MM.1S (cell line): ENCODE measurements at regions not wholly inside any gene's neighbourhood (a gene's known extent, or its start where the extent isn't known, plus 50 kb on each side); places are given as distances from the start of the nearest gene placed in this dataset.

Experiments used
- DNase-seq: peaks from one replicate; pipeline ENCODE4 v3.0.0-alpha.2; 2015
- H2AFZ ChIP-seq: fragments of 300-600 bp; sonication (generic); 2 replicates; pipeline ENCODE4 v1.6.0; 2016; ENCODE audit warnings: antibody characterized with exemption, low read length
- H3F3A ChIP-seq: fragments of 300-600 bp; sonication (generic); 2 replicates; pipeline ENCODE4 v1.6.1; 2016; ENCODE audit warnings: mild to moderate bottlenecking, antibody characterized with exemption, low read length, moderate library complexity, mixed read lengths; ENCODE audit not compliant: insufficient read depth
- H3K27ac ChIP-seq: fragments of 300-600 bp; sonication (generic); 2 replicates; pipeline ENCODE4 v1.5.1; 2016; ENCODE audit warnings: mild to moderate bottlenecking, low read length
- H3K27me3 ChIP-seq: fragments of 300-600 bp; sonication (generic); replicated peaks from 2 replicates; pipeline ENCODE4 v1.6.0; 2016; ENCODE audit warnings: low read length; ENCODE audit not compliant: insufficient read depth
- H3K36me3 ChIP-seq: fragments of 300-600 bp; sonication (generic); replicated peaks from 2 replicates; pipeline ENCODE4 v1.6.1; 2016; ENCODE audit warnings: mild to moderate bottlenecking, low read length, mixed read lengths; ENCODE audit not compliant: insufficient read depth
- H3K4me1 ChIP-seq: fragments of 300-600 bp; sonication (generic); 2 replicates; pipeline ENCODE4 v1.6.1; 2016; ENCODE audit warnings: low read length, mixed read lengths
- H3K4me2 ChIP-seq: fragments of 300-600 bp; sonication (generic); 2 replicates; pipeline ENCODE4 v1.6.0; 2016; ENCODE audit warnings: low read depth, low read length
- H3K4me3 ChIP-seq: fragments of 300-600 bp; sonication (generic); 2 replicates; pipeline ENCODE4 v1.5.1; 2016; ENCODE audit warnings: low read length, mixed read lengths
- H3K79me2 ChIP-seq: fragments of 300-600 bp; sonication (generic); 2 replicates; pipeline ENCODE4 v1.6.1; 2016; ENCODE audit warnings: mixed run types, low read length, mixed read lengths
- H3K9ac ChIP-seq: fragments of 300-600 bp; sonication (generic); 2 replicates; pipeline ENCODE4 v1.6.1; 2016; ENCODE audit warnings: low read length, mixed read lengths
- H3K9me2 ChIP-seq: fragments of 300-600 bp; sonication (generic); replicated peaks from 2 replicates; pipeline ENCODE4 v1.6.1; 2016; ENCODE audit warnings: mild to moderate bottlenecking, low read length, mixed read lengths; ENCODE audit not compliant: insufficient read depth
- H3K9me3 ChIP-seq: fragments of 300-600 bp; sonication (generic); replicated peaks from 2 replicates; pipeline ENCODE4 v1.6.1; 2016; ENCODE audit warnings: mild to moderate bottlenecking, low read length, mixed read lengths; ENCODE audit not compliant: insufficient read depth
- H4K20me1 ChIP-seq: fragments of 300-600 bp; sonication (generic); 2 replicates; pipeline ENCODE4 v1.6.1; 2016; ENCODE audit warnings: mild to moderate bottlenecking, low read length, moderate library complexity, mixed read lengths; ENCODE audit not compliant: insufficient read depth
- EZH2 ChIP-seq: fragments of 300-600 bp; sonication (generic); optimal IDR thresholded peaks from 2 replicates; pipeline ENCODE3; 2017; ENCODE audit warnings: low read depth, mild to moderate bottlenecking, antibody characterized with exemption, low read length, mixed read lengths
- EZH2phosphoT487 ChIP-seq: fragments of 300-600 bp; sonication (generic); IDR thresholded peaks from 2 replicates; pipeline ENCODE4 v1.6.1; 2018; ENCODE audit warnings: antibody characterized with exemption, low read length
- TF ChIP-seq, protein P1 (sequence below): fragments of 300-600 bp; sonication (generic); IDR thresholded peaks from 2 replicates; pipeline ENCODE4 v1.5.1; 2016; ENCODE audit warnings: antibody characterized with exemption, low read length, mixed read lengths

DNA sequence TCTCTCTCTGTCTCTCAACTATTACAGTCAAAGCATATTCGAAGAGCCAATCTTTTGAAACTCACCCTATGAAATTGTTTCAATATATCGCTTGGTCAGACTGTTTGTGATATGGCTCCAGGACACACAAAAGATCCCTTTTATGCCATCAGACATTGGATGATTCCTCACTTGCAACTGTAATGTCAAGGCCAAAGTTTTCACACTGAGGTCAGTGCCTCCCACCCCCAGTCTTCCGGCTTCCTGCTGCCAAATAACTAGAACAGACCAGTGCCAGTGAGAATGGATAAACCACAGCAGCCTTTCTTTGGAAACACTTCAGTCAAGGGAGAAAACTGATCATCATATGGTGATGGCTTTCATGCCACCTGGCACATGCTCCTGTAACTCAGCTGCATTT lies 321.9 kb upstream of the ZFHX3 start:
- no peaks in the 10 kb centered on the region for H3K79me2 ChIP-seq
- H3K9ac ChIP-seq = no peak overlapping the region
- no peak overlapping the region for H3K27ac ChIP-seq
- TF ChIP-seq EZH2 (no peak), EZH2phosphoT487 (no peak)
- TF ChIP-seq, protein P1, sequence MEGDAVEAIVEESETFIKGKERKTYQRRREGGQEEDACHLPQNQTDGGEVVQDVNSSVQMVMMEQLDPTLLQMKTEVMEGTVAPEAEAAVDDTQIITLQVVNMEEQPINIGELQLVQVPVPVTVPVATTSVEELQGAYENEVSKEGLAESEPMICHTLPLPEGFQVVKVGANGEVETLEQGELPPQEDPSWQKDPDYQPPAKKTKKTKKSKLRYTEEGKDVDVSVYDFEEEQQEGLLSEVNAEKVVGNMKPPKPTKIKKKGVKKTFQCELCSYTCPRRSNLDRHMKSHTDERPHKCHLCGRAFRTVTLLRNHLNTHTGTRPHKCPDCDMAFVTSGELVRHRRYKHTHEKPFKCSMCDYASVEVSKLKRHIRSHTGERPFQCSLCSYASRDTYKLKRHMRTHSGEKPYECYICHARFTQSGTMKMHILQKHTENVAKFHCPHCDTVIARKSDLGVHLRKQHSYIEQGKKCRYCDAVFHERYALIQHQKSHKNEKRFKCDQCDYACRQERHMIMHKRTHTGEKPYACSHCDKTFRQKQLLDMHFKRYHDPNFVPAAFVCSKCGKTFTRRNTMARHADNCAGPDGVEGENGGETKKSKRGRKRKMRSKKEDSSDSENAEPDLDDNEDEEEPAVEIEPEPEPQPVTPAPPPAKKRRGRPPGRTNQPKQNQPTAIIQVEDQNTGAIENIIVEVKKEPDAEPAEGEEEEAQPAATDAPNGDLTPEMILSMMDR = no peak
- H2AFZ ChIP-seq = no peak overlapping the region
- no peaks in the 10 kb centered on the region for H3K36me3 ChIP-seq
- no peak for DNase-seq
- no peak overlapping the region for H3K4me2 ChIP-seq
- no peaks in the 10 kb centered on the region for H4K20me1 ChIP-seq
- no peaks in the 10 kb centered on the region for H3K4me1 ChIP-seq
- no peak overlapping the region for H3K4me3 ChIP-seq
- H3K9me2 ChIP-seq = no peaks in the 10 kb centered on the region
- H3F3A ChIP-seq = no peaks in the 10 kb centered on the region
- H3K27me3 ChIP-seq = no peaks in the 10 kb centered on the region
- no peaks in the 10 kb centered on the region for H3K9me3 ChIP-seq

- H3K27me3 ChIP-seq = no peaks in the 10 kb centered on the region
- no peak for DNase-seq
- no peaks in the 10 kb centered on the region for H3K9me3 ChIP-seq
These were observed 320.8 kb upstream of the ZFHX3 start for GRCh38 chr16:73368715-73369114.

DNA sequence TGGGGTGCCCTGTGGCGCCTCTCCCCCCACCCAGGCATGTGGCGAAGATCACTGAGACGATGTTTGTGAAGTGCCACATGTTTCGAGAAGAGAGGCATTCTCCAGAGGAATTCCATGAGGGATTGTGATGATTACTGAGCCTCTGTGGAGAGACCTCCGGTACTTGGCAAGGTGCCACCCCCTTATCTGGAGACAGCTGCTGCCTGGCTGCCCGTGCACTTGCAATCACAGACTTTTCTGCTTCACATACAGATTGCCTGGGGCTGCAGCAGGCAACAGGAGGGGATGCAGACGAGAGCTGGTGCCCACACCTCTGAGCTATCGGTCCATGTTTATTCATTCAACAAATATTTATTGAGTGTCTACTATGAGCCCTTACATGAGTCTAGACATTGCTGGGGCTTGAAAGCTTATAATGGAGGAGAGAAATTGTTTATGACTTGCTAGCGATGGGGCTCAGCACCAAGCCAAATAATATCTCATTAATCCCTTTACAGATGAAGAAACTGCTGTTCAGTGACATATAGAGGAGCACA lies 317.2 kb upstream of the ZFHX3 start:
- no peak for TF ChIP-seq EZH2
- TF ChIP-seq, protein P1 = no peak
- no peak for TF ChIP-seq EZH2phosphoT487
- no peak overlapping the region for H2AFZ ChIP-seq
- no peaks in the 10 kb centered on the region for H3K9me3 ChIP-seq
- H4K20me1 ChIP-seq = no peaks in the 10 kb centered on the region
- H3F3A ChIP-seq = no peaks in the 10 kb centered on the region
- no peaks in the 10 kb centered on the region for H3K9me2 ChIP-seq
- H3K4me1 ChIP-seq = no peaks in the 10 kb centered on the region
- no peaks in the 10 kb centered on the region for H3K27me3 ChIP-seq
- no peak overlapping the region for H3K4me2 ChIP-seq
- H3K36me3 ChIP-seq = no peaks in the 10 kb centered on the region
- H3K27ac ChIP-seq = no peak overlapping the region
- DNase-seq = no peak
- no peak overlapping the region for H3K9ac ChIP-seq
- no peaks in the 10 kb centered on the region for H3K79me2 ChIP-seq
- no peak overlapping the region for H3K4me3 ChIP-seq

More at GRCh38 chr16:73368715-73369114, 320.8 kb upstream of the ZFHX3 start:
- Histone ChIP-seq H4K20me1 (no peaks in the 10 kb centered on the region), H3K36me3 (no peaks in the 10 kb centered on the region), H3K4me2 (no peak overlapping the region), H3K9me2 (no peaks in the 10 kb centered on the region), H3K27ac (no peak overlapping the region), H3K9ac (no peak overlapping the region), H3K79me2 (no peaks in the 10 kb centered on the region), H3K4me1 (no peaks in the 10 kb centered on the region), H3K4me3 (no peak overlapping the region), H3F3A (no peaks in the 10 kb centered on the region), H2AFZ (no peak overlapping the region)
- TF ChIP-seq EZH2phosphoT487 (no peak), EZH2 (no peak)
- TF ChIP-seq, protein P1 = no peak
